Activated CD8-positive, alpha-beta memory T cell treated with anti-CD3 and anti-CD28 coated beads, Interleukin-2, amount 50 U/mL, for 1 hour (primary cell): ENCODE measurements at regions not wholly inside any gene's neighbourhood (a gene's known extent, or its start where the extent isn't known, plus 50 kb on each side); places are given as distances from the start of the nearest gene placed in this dataset.
"Not testable (repeated sequence)": the region's sequence is repeated elsewhere in the genome, so short reads cannot be mapped to it uniquely, and the experiment has no call there.

ENCODE experiments used
- DNase-seq: peaks from one replicate; pipeline ENCODE4 v3.0.0-alpha.2; 2020; ENCODE audit errors: extremely low read depth

GRCh38 chr12:126258190-126258589, 1193.0 kb downstream of the AACS start:
- DNase-seq: no peak

- no peak for DNase-seq
These were observed 1197.6 kb downstream of the AACS start for GRCh38 chr12:126262829-126263228.

- DNase-seq: no peak
These were observed 1203.0 kb downstream of the AACS start for GRCh38 chr12:126268222-126268621.

GRCh38 chr12:126271159-126271558, 1205.9 kb downstream of the AACS start:
- DNase-seq: no peak

GRCh38 chr12:126282691-126283090, 1217.5 kb downstream of the AACS start:
- DNase-seq: no peak

- no peak for DNase-seq
These were observed 1221.0 kb downstream of the AACS start for GRCh38 chr12:126286203-126286602.

GRCh38 chr12:126290456-126290855, 1225.2 kb downstream of the AACS start:
- no peak for DNase-seq

- not testable (repeated sequence) for DNase-seq
These were observed 1226.8 kb downstream of the AACS start for GRCh38 chr12:126291987-126292386.

GRCh38 chr12:126295652-126296051, 1230.4 kb downstream of the AACS start:
- DNase-seq: no peak

GRCh38 chr12:126309278-126309677, 1244.0 kb downstream of the AACS start:
- no peak for DNase-seq

GRCh38 chr12:126312457-126312856, 1247.2 kb downstream of the AACS start:
- DNase-seq: no peak

- no peak for DNase-seq
These were observed 1251.2 kb downstream of the AACS start for GRCh38 chr12:126316411-126316810.

- DNase-seq: no peak
These were observed 1272.6 kb downstream of the AACS start for GRCh38 chr12:126337556-126338441.

- no peak for DNase-seq
These were observed 1277.6 kb downstream of the AACS start for GRCh38 chr12:126342866-126343265.

GRCh38 chr12:126343321-126343720, 1278.1 kb downstream of the AACS start:
- DNase-seq: no peak

GRCh38 chr12:126346087-126346486, 1280.9 kb downstream of the AACS start:
- DNase-seq: no peak

- DNase-seq: no peak
These were observed 1282.2 kb downstream of the AACS start for GRCh38 chr12:126347421-126347820.

GRCh38 chr12:126349383-126349782, 1284.1 kb downstream of the AACS start:
- no peak for DNase-seq

- DNase-seq: no peak
These were observed 1288.4 kb downstream of the AACS start for GRCh38 chr12:126353604-126354003.

- DNase-seq: no peak
These were observed 1289.4 kb downstream of the AACS start for GRCh38 chr12:126354633-126355032.

GRCh38 chr12:126355346-126355745, 1290.1 kb downstream of the AACS start:
- no peak for DNase-seq

- no peak for DNase-seq
These were observed 1293.6 kb downstream of the AACS start for GRCh38 chr12:126358806-126359205.

GRCh38 chr12:126359216-126359615, 1294.0 kb downstream of the AACS start:
- no peak for DNase-seq

- no peak for DNase-seq
These were observed 1296.6 kb downstream of the AACS start for GRCh38 chr12:126361804-126362203.
